ENCODE measurements at regions not wholly inside any gene's neighbourhood (a gene's known extent, or its start where the extent isn't known, plus 50 kb on each side); places are given as distances from the start of the nearest gene placed in this dataset.

GRCh38 chr18:78889250-78889649, 90.4 kb upstream of the SALL3 start:
- H3K27me3 ChIP-seq: no peaks in the 10 kb centered on the region
- peaks cover 0 to 65% (median 33%) of the 10 kb centered on the region in 12 donors for H3K9me3 ChIP-seq
- WGBS, 4 donors: 69 to 80% (median 76%) methylated on average over 1 of the region's 1 CpG
- TF ChIP-seq, protein P1, sequence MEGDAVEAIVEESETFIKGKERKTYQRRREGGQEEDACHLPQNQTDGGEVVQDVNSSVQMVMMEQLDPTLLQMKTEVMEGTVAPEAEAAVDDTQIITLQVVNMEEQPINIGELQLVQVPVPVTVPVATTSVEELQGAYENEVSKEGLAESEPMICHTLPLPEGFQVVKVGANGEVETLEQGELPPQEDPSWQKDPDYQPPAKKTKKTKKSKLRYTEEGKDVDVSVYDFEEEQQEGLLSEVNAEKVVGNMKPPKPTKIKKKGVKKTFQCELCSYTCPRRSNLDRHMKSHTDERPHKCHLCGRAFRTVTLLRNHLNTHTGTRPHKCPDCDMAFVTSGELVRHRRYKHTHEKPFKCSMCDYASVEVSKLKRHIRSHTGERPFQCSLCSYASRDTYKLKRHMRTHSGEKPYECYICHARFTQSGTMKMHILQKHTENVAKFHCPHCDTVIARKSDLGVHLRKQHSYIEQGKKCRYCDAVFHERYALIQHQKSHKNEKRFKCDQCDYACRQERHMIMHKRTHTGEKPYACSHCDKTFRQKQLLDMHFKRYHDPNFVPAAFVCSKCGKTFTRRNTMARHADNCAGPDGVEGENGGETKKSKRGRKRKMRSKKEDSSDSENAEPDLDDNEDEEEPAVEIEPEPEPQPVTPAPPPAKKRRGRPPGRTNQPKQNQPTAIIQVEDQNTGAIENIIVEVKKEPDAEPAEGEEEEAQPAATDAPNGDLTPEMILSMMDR (IDR thresholded peaks at IDR 0.05): no peak
- no peak for TF ChIP-seq POLR2A (IDR thresholded peaks at IDR 0.05)
- no peaks in the 10 kb centered on the region for H3K36me3 ChIP-seq
- no peak for ATAC-seq
- no peak overlapping the region for H3K27ac ChIP-seq
- intact Hi-C loops (cut with DNase I): no loop called here
- DNase-seq: no peak
- no peaks in the 10 kb centered on the region for H3K4me1 ChIP-seq
- H3K4me3 ChIP-seq: no peak overlapping the region

DNA sequence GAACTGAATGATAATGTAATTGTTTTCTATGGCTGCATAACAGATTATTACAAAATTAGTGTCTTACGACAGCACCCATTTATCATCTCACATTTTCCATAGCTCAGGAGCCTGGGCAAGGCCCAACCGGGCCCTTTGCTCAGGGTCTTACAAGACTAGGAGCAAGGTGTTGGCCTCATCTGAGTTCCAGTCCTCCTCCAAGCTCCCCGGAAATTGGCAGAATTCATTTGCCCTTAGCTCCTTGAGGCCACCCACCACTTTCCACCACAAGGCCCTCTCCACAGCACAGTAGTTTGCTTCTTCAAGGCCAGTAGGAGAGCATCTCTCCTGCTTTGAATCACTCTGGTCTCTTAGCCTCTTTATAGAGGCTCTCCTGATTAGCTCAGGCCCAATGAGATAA, 89.2 kb upstream of the SALL3 start:
- ATAC-seq (no peak), DNase-seq (no peak)
- WGBS, 4 donors: 87 to 96% (median 90%) methylated on average over 3 of the region's 3 CpGs
- peaks cover 0 to 55% (median 28%) of the 10 kb centered on the region in 12 donors for H3K9me3 ChIP-seq
- TF ChIP-seq, protein P1 (IDR thresholded peaks at IDR 0.05): no peak
- no peak for TF ChIP-seq POLR2A (IDR thresholded peaks at IDR 0.05)
- no peak overlapping the region for H3K4me3 ChIP-seq
- no peaks in the 10 kb centered on the region for H3K4me1 ChIP-seq
- no peaks in the 10 kb centered on the region for H3K36me3 ChIP-seq
- H3K27me3 ChIP-seq: no peaks in the 10 kb centered on the region
- intact Hi-C loops (cut with DNase I): no loop called here
- H3K27ac ChIP-seq: no peak overlapping the region

DNA sequence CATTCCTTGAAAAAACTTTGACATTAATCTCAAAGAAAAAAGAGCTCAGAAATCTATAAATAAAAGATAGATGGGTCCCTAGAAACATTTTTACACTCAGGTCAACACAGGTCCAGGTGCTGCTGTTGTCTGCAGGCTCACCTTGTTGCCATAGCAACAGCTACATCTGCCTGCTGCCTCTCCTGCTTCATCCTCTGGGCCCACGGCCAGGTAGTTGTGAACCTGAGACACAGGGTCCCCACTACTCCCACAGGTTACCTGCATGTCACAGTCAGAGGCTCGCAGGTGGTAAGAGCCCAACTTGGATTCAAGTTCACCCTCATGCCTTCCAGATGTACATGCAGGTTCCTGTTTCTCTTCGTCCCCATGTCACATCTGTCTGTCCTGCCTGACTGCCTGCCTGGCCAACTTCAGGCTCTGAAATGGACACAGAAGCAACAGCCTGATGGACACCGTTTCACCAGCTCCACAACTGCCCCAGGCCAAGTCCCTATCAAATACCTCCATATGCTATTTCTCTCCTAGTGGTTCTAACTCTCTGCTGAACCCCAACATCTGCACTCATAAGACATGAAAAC, 88.3 kb upstream of the SALL3 start:
- DNase-seq (no peak), ATAC-seq (no peak)
- Histone ChIP-seq H3K27ac (no peak overlapping the region), H3K4me1 (no peaks in the 10 kb centered on the region), H3K36me3 (no peaks in the 10 kb centered on the region), H3K9me3 (peaks cover 0 to 46% (median 24%) of the 10 kb centered on the region in 12 donors), H3K27me3 (no peaks in the 10 kb centered on the region), H3K4me3 (no peak overlapping the region)
- TF ChIP-seq, protein P1 (IDR thresholded peaks at IDR 0.05): no peak
- TF ChIP-seq POLR2A (IDR thresholded peaks at IDR 0.05): no peak
- WGBS, 4 donors: 72 to 77% (median 74%) methylated on average over 4 of the region's 4 CpGs
- intact Hi-C loops (cut with DNase I): no loop called here

DNA sequence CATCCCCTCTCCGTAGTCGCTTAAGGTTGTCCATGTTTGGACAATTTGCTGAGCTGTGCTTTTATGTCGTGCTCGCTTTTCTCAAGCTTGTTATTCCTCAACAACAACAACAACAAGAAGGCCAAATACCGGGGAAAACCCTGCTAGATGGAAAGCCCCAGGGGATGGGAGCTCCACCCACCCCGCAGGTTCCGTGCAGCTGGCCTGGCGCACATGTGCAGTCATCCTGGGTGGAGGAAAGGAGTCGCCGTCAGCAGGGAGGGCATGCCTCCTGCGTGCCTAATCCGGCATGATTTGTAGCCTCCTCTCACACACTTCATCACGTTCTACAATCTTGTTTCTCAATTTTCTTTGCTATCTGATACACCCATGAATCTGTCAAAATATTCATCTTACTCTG, 87.4 kb upstream of the SALL3 start:
- H3K27me3 ChIP-seq: no peaks in the 10 kb centered on the region
- intact Hi-C loops (cut with DNase I): no loop called here
- no peaks in the 10 kb centered on the region for H3K36me3 ChIP-seq
- 86 to 89% (median 87%) methylated on average over 13 of the region's 13 CpGs for WGBS, 4 donors
- H3K9me3 ChIP-seq: peaks cover 0 to 44% (median 24%) of the 10 kb centered on the region in 12 donors
- ATAC-seq (no peak), DNase-seq (no peak)
- TF ChIP-seq POLR2A (IDR thresholded peaks at IDR 0.05): no peak
- TF ChIP-seq, protein P1 (IDR thresholded peaks at IDR 0.05): no peak
- H3K27ac ChIP-seq: no peak overlapping the region
- H3K4me1 ChIP-seq: no peaks in the 10 kb centered on the region
- no peak overlapping the region for H3K4me3 ChIP-seq

All from heart left ventricle (tissue), 16 donors.